ENCODE measurements at regions not wholly inside any gene's neighbourhood (a gene's known extent, or its start where the extent isn't known, plus 50 kb on each side); places are given as distances from the start of the nearest gene placed in this dataset.
A peak's percentile ranks its signal among the peaks of the same experiment; 100 is the strongest.

- no peak for TF ChIP-seq POU5F1 (IDR thresholded peaks at IDR 0.05; ENCODE audit: low read depth, low read length)
- H3K14ac ChIP-seq (ENCODE audit: insufficient read length) = no peak overlapping the region
- no peak overlapping the region for H2AK5ac ChIP-seq (ENCODE audit: low read depth, low read length)
- H3K79me2 ChIP-seq (ENCODE audit: control insufficient read depth in 1 of 2, insufficient read depth in 2 of 2, low read length in 2 of 2) = no peaks in the 10 kb centered on the region
- no peaks in the 10 kb centered on the region for H3K9me3 ChIP-seq (ENCODE audit: insufficient read depth in 2 of 2, low read depth in 1 of 2, low read length in 1 of 2)
- no peak overlapping the region for H4K91ac ChIP-seq (replicated peaks; ENCODE audit: insufficient read length, low read length)
- H2BK5ac ChIP-seq (ENCODE audit: low read depth, low read length) = no peak overlapping the region
- ChIA-PET POLR2A (ENCODE audit: partially characterized antibody) (no interaction called here), CTCF (ENCODE audit: partially characterized antibody) (interaction anchor here (1.1 to 1.2 kb wide), 2 partner anchors 33 to 34 kb away, joined by 4 to 5 read pairs; no protein-coding TSS in a partner anchor)
- H2BK120ac ChIP-seq (replicated peaks; ENCODE audit: low read depth, low read length) = peak overlapping the region; percentile 72
- DNase-seq (ENCODE audit: low read depth in 1 of 2, low spot score in 2 of 2) (no peak), FAIRE-seq (no peak)
- no peak overlapping the region for H4K8ac ChIP-seq (ENCODE audit: extremely low read depth, insufficient read depth, low read length)
- no peak overlapping the region for H2AFZ ChIP-seq (ENCODE audit: low read length)
- H3K4me1 ChIP-seq (replicated peaks in 1 of 4; ENCODE audit: control insufficient read depth in 3 of 4, insufficient read depth in 4 of 4, low read length in 3 of 4) = peaks cover 0 to 6% (median 0%) of the 10 kb centered on the region in 4 experiments; a peak in 1 of 7 replicates
- H2BK12ac ChIP-seq (ENCODE audit: low read depth, low read length) = no peak overlapping the region
- no peaks in the 10 kb centered on the region for H3K36me3 ChIP-seq (ENCODE audit: control insufficient read depth in 2 of 4, insufficient read depth in 4 of 4, low read length in 3 of 4)
- no peak overlapping the region for H2BK15ac ChIP-seq (ENCODE audit: low read length)
- H3K4me3 ChIP-seq (ENCODE audit: extremely low read depth in 1 of 4, insufficient read depth in 2 of 4, low read depth in 3 of 4, low read length in 4 of 4) = no peak overlapping the region
- no peak overlapping the region for H3K56ac ChIP-seq (replicated peaks; ENCODE audit: insufficient read length, low read depth, low read length)
- no peaks in the 10 kb centered on the region for H3K79me1 ChIP-seq (ENCODE audit: low read depth, low read length)
- no peak overlapping the region for H3K18ac ChIP-seq (ENCODE audit: extremely low read depth, low read length)
- no peak overlapping the region for H3K27ac ChIP-seq (ENCODE audit: low read depth, low read length)
- peaks cover 2% of the 10 kb centered on the region; the same call in 1 of the 2 replicates for H3K23me2 ChIP-seq (ENCODE audit: low read depth, low read length)
- peak overlapping the region; percentile 32 for H3K23ac ChIP-seq (ENCODE audit: insufficient read length)
- H3K4me2 ChIP-seq (ENCODE audit: insufficient read depth in 1 of 2, low read depth in 2 of 2, low read length in 2 of 2) = no peak overlapping the region
- 86% methylated on average over 3 of the region's 3 CpGs; no CpG with 5 or more reads in 1 of the 2 experiments for WGBS, 2 experiments (ENCODE audit: extremely low coverage in 1 of 2, insufficient coverage in 1 of 2, insufficient read length in 1 of 2, insufficient replicate concordance in 2 of 2, low coverage in 1 of 2, low lambda C conversion rate in 2 of 2, missing lambda C conversion rate in 1 of 2)
- no peak overlapping the region for H2BK20ac ChIP-seq (ENCODE audit: low read length)
- no peaks in the 10 kb centered on the region for H4K20me1 ChIP-seq (replicated peaks in 1 of 2; ENCODE audit: control insufficient read depth in 1 of 2, insufficient read depth in 2 of 2, low read length in 2 of 2)
- H3K9ac ChIP-seq (replicated peaks in 1 of 4; ENCODE audit: extremely low read depth in 1 of 4, low read depth in 3 of 4, low read length in 3 of 4) = no peak overlapping the region
- H3K27me3 ChIP-seq (replicated peaks in 1 of 4; ENCODE audit: control insufficient read depth in 3 of 4, extremely low read depth in 1 of 4, insufficient read depth in 3 of 4, low read length in 3 of 4) = no peaks in the 10 kb centered on the region
- no peak overlapping the region for H4K5ac ChIP-seq (ENCODE audit: insufficient read length, low read depth, low read length)
- H3K4ac ChIP-seq (replicated peaks; ENCODE audit: insufficient read length, low read depth, low read length) = no peak overlapping the region
These were observed 138.9 kb downstream of the OLFM4 start for GRCh38 chr13:53167561-53167960.
